HCT116 (cell line): ENCODE measurements at regions not wholly inside any gene's neighbourhood (a gene's known extent, or its start where the extent isn't known, plus 50 kb on each side); places are given as distances from the start of the nearest gene placed in this dataset.

Source experiments
- ATAC-seq: fragments of 200-7000 bp; cut with Tn5 transposase; 2 replicates; pipeline ENCODE4 v1.9.1; 2020; ENCODE audit warnings: mild to moderate bottlenecking, moderate library complexity
- BruUV-seq: library from RNA; stranded (reverse); fragments of 400-500 nt; replicated peaks from 2 replicates; lab custom pipeline; 2021; lab: Mats Ljungman, UMichigan
- CTCF ChIA-PET: fragments of 300-600 bp; sonication (Branson Sonifier 250); formaldehyde crosslinking; loops from one replicate; lab custom pipeline; 2021; ENCODE audit warnings: antibody characterized with exemption; lab: Charles Lee
- POLR2A ChIA-PET: fragments of 300-600, 350-600 bp; sonication (Branson Sonifier 250); formaldehyde crosslinking; loops from one replicate; lab custom pipeline; 2021; ENCODE audit warnings: antibody characterized with exemption; lab: Charles Lee
- RAD21 ChIA-PET, 2 experiments: fragments of 300-600 bp; sonication (Branson Sonifier 250); formaldehyde crosslinking; loops; one replicate each; lab custom pipeline; 2023; ENCODE audit warnings: low total read pairs in 2 of 2; ENCODE audit not compliant: uncharacterized antibody in 2 of 2, unreplicated experiment in 2 of 2, low non-redundant PET in 1 of 2; lab: Charles Lee
- DNase-seq: peaks from one replicate; pipeline ENCODE4 v3.0.0-alpha.2; 2010; ENCODE audit warnings: low read depth, low spot score
- H2AFZ ChIP-seq: fragments of 200-600 bp; shearing (Covaris generic), sonication (generic); 2 replicates; pipeline ENCODE4 v1.6.1; 2017; ENCODE audit warnings: low read depth, mixed run types, mixed read lengths, antibody characterized with exemption, low read length; ENCODE audit not compliant: poor library complexity, severe bottlenecking
- H3K27ac ChIP-seq: 2 replicates; pipeline ENCODE4 v1.5.1; 2012; ENCODE audit warnings: low read depth, low read length
- H3K27me3 ChIP-seq: fragments of 200-600 bp; sonication (generic); 2 replicates; pipeline ENCODE4 v1.6.1; 2016; ENCODE audit warnings: mixed run types, low read length, mixed read lengths; ENCODE audit not compliant: insufficient read depth
- H3K36me3 ChIP-seq, 2 experiments: fragments of 200-500 bp in 1 of 2; fragments of 200-600 bp in 1 of 2; sonication (Bioruptor generic) in 1 of 2; sonication (generic) in 1 of 2; 2 replicates each; pipeline versions ENCODE4 v1.5.1 to v1.6.1; 2014 to 2016; ENCODE audit warnings: low read length in 2 of 2, inconsistent platforms in 1 of 2, mixed read lengths in 1 of 2, mixed run types in 1 of 2; ENCODE audit not compliant: insufficient read depth in 2 of 2, control insufficient read depth in 1 of 2
- H3K4me1 ChIP-seq, 2 experiments: fragments of 200-600 bp in 1 of 2; sonication (generic) in 1 of 2; 2 replicates each; pipeline versions ENCODE4 v1.5.1 to v1.6.1; 2012 to 2017; ENCODE audit warnings: low read length in 2 of 2, inconsistent platforms in 1 of 2, mild to moderate bottlenecking in 1 of 2, mixed read lengths in 1 of 2, mixed run types in 1 of 2, moderate library complexity in 1 of 2; ENCODE audit not compliant: insufficient read depth in 2 of 2, control insufficient read depth in 1 of 2
- H3K4me2 ChIP-seq: fragments of 200-600 bp; sonication (generic); 2 replicates; pipeline ENCODE4 v1.6.1; 2017; ENCODE audit warnings: mixed run types, low read length, mixed read lengths
- H3K4me3 ChIP-seq, 2 experiments: fragments of 200-600 bp in 1 of 2; sonication (generic) in 1 of 2; replicated peaks in 1 of 2; 2 replicates each; pipeline ENCODE4 v1.5.1; 2011 to 2016; ENCODE audit warnings: low read length in 2 of 2, control low read depth in 1 of 2, low read depth in 1 of 2, mild to moderate bottlenecking in 1 of 2, mixed read lengths in 1 of 2, mixed run types in 1 of 2
- H3K79me2 ChIP-seq: fragments of 200-600 bp; sonication (generic); 2 replicates; pipeline ENCODE4 v1.6.1; 2017; ENCODE audit warnings: mild to moderate bottlenecking, mixed run types, low read length, moderate library complexity, mixed read lengths; ENCODE audit not compliant: insufficient read depth
- H3K9ac ChIP-seq: fragments of 200-600 bp; sonication (generic); 2 replicates; pipeline ENCODE4 v1.6.1; 2016; ENCODE audit warnings: low read length, mixed read lengths
- H3K9me2 ChIP-seq: fragments of 200-600 bp; sonication (generic), shearing (Covaris generic); 2 replicates; pipeline ENCODE4 v1.6.1; 2017; ENCODE audit warnings: mixed run types, mild to moderate bottlenecking, moderate library complexity; ENCODE audit not compliant: insufficient read depth
- H3K9me3 ChIP-seq, 2 experiments: fragments of 200-500 bp in 1 of 2; fragments of 200-600 bp in 1 of 2; sonication (Bioruptor generic) in 1 of 2; sonication (generic) in 1 of 2; 2 replicates each; pipeline ENCODE4 v1.6.1; 2014 to 2017; ENCODE audit warnings: low read length in 2 of 2, mixed read lengths in 2 of 2, inconsistent platforms in 1 of 2, low read depth in 1 of 2, mild to moderate bottlenecking in 1 of 2, mixed run types in 1 of 2, moderate library complexity in 1 of 2; ENCODE audit not compliant: control insufficient read depth in 1 of 2, insufficient read depth in 1 of 2
- H4K20me1 ChIP-seq: fragments of 200-600 bp; sonication (generic), shearing (Covaris generic); 2 replicates; pipeline ENCODE4 v1.6.1; 2017; ENCODE audit warnings: mixed run types, mild to moderate bottlenecking, moderate library complexity; ENCODE audit not compliant: insufficient read depth
- CBX3 ChIP-seq: IDR thresholded peaks from 2 replicates; pipeline ENCODE4 v1.6.1; 2012; ENCODE audit warnings: low read depth
- CEBPB ChIP-seq: IDR thresholded peaks from 2 replicates; pipeline ENCODE4 v1.6.1; 2012; ENCODE audit warnings: low read depth
- EGR1 ChIP-seq: IDR thresholded peaks from 2 replicates; pipeline ENCODE4 v1.6.1; 2012; ENCODE audit warnings: low read depth
- FOSL1 ChIP-seq: IDR thresholded peaks from 2 replicates; pipeline ENCODE4 v1.6.1; 2012; ENCODE audit warnings: low read depth
- JUND ChIP-seq: IDR thresholded peaks from 2 replicates; pipeline ENCODE4 v1.6.1; 2012
- MAX ChIP-seq: IDR thresholded peaks from 2 replicates; pipeline ENCODE4 v1.6.1; 2012
- POLR2A ChIP-seq: IDR thresholded peaks from 2 replicates; pipeline ENCODE4 v1.7.0; 2011; ENCODE audit warnings: borderline replicate concordance; ENCODE audit not compliant: insufficient read depth, insufficient read length; ENCODE audit errors: extremely low read depth
- POLR2AphosphoS5 ChIP-seq: IDR thresholded peaks from 2 replicates; pipeline ENCODE4 v1.6.1; 2011; ENCODE audit warnings: mild to moderate bottlenecking, low read depth, low read length, moderate library complexity
- RAD21 ChIP-seq: IDR thresholded peaks from 2 replicates; pipeline ENCODE4 v1.6.1; 2012; ENCODE audit warnings: low read depth, mild to moderate bottlenecking
- REST ChIP-seq: IDR thresholded peaks from 2 replicates; pipeline ENCODE4 v1.6.1; 2012; ENCODE audit warnings: low read depth
- SIN3A ChIP-seq: IDR thresholded peaks from 2 replicates; pipeline ENCODE4 v1.6.1; 2012; ENCODE audit warnings: low read depth
- SP1 ChIP-seq: IDR thresholded peaks from 2 replicates; pipeline ENCODE4 v1.6.1; 2012; ENCODE audit warnings: low read depth
- YY1 ChIP-seq: IDR thresholded peaks from 2 replicates; pipeline ENCODE4 v1.6.1; 2011; ENCODE audit warnings: low read length, low read depth, moderate library complexity, mild to moderate bottlenecking; ENCODE audit not compliant: insufficient replicate concordance; ENCODE audit errors: extremely low read depth
- ZFX ChIP-seq: fragments of 450-650 bp; IDR thresholded peaks from 2 replicates; pipeline ENCODE4 v1.6.1; 2017
- intact Hi-C: fragments of 100-400 bp; cut with micrococcal nuclease; formaldehyde crosslinking; loops from 2 replicates; pipeline ENCODE4 v1.10.0; 2022

GRCh38 chr10:3399756-3400155 lies 227.2 kb upstream of the PITRM1 start:
- H3K79me2 ChIP-seq: no peaks in the 10 kb centered on the region
- no peaks in the 10 kb centered on the region for H3K36me3 ChIP-seq
- no peaks in the 10 kb centered on the region for H3K9me2 ChIP-seq
- ChIA-PET CTCF (no interaction called here), POLR2A (no interaction called here), RAD21 (no interaction called here)
- DNase-seq: no peak
- no peak overlapping the region for H3K4me3 ChIP-seq
- TF ChIP-seq ZFX (no peak), JUND (no peak), POLR2A (no peak), POLR2AphosphoS5 (no peak), CBX3 (no peak), SP1 (no peak), CEBPB (no peak), YY1 (no peak), SIN3A (no peak), EGR1 (no peak), FOSL1 (no peak), RAD21 (no peak), MAX (no peak), REST (no peak)
- no peak for ATAC-seq
- no peak overlapping the region for H3K4me2 ChIP-seq
- intact Hi-C loops: no loop called here
- no peaks in the 10 kb centered on the region for H3K9me3 ChIP-seq
- no peaks in the 10 kb centered on the region for H3K4me1 ChIP-seq
- no peak overlapping the region for H2AFZ ChIP-seq
- no TSS peak for BruUV-seq
- H3K27ac ChIP-seq: no peak overlapping the region
- no peaks in the 10 kb centered on the region for H3K27me3 ChIP-seq
- no peaks in the 10 kb centered on the region for H4K20me1 ChIP-seq
- no peak overlapping the region for H3K9ac ChIP-seq
